ENCODE measurements at regions not wholly inside any gene's neighbourhood (a gene's known extent, or its start where the extent isn't known, plus 50 kb on each side); places are given as distances from the start of the nearest gene placed in this dataset.
"Not testable (repeated sequence)": the region's sequence is repeated elsewhere in the genome, so short reads cannot be mapped to it uniquely, and the experiment has no call there.

DNA sequence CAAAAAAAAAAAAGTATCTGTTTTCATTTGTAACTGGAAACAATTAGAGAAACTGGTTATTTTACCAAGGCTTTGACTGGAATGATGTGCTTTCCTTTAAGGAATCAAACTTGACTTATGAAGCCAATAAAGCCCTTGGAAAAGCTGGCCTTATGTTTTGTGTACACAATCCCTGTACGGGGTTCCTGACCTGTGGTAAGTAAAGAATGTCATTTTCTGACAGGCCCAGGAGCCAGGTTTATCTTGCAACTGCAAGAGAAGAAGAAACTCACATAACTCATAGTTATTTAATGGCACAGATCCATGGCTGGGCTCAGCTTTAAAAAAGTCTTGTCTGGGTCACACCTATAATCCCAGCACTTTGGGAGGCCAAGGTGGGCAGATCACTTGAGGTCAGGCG is 235.9 kb upstream of the RAI14 start:
- intact Hi-C loops (cut with DNase I); H3K27me3 ChIP-seq (ENCODE audit: control insufficient read depth in 1 of 2, insufficient read depth in 2 of 2, low read length in 1 of 2); DNase-seq; H3K9me3 ChIP-seq (ENCODE audit: control insufficient read depth, low read length); H3K4me3 ChIP-seq (ENCODE audit: low read length in 2 of 2); H3K4me1 ChIP-seq (ENCODE audit: control insufficient read depth in 1 of 2, insufficient read depth in 2 of 2, low read length in 2 of 2); ATAC-seq (ENCODE audit: low FRiP score); H3K36me3 ChIP-seq (ENCODE audit: control insufficient read depth in 1 of 2, insufficient read depth in 2 of 2, low read length in 1 of 2); H3K27ac ChIP-seq (ENCODE audit: low read depth in 1 of 2, low read length in 2 of 2): not testable (repeated sequence)
- 72 to 78% methylated on average over 2 of the region's 2 CpGs for WGBS, 2 donors

DNA sequence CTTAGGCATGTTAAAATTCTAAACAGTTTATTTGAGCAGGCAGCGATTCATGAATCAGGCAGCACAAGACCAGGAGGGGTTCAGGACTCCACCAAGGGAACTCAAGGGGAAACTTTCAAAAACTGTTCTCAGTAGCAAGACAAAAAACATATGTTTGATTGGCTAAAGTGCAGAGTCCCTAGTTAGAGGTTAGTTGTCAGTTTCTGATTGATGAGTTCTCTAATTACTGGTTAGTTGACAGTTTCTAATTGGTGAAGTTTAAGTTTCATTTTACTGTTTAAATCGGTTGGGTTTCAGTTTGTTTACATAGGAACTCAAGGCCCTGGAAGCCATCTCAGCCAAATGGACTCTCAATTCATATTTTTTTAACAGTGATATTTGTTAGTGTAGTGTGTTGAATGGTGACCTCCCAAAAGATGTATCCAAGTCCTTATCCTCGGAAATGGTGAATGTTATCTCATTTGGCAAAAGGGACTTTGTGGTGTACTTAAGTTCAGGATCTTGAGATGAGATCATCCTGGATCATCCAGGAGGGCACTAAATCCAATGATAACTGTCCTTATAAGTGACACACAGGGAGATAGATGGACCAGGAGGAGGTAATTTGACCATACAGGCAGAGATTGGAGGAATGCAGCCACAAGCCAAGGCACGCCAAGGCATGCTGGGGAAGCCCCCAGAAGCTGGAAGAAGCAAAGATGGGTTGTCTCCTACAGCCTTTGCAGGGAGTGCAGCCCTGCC is 219.2 kb upstream of the RAI14 start:
- DNase-seq, result no peak
- Histone ChIP-seq H3K9me3 (ENCODE audit: control insufficient read depth, low read length) (no peaks in the 10 kb centered on the region), H3K36me3 (ENCODE audit: control insufficient read depth in 1 of 2, insufficient read depth in 2 of 2, low read length in 1 of 2) (no peaks in the 10 kb centered on the region), H3K4me3 (ENCODE audit: low read length in 2 of 2) (no peak overlapping the region), H3K4me1 (ENCODE audit: control insufficient read depth in 1 of 2, insufficient read depth in 2 of 2, low read length in 2 of 2) (no peaks in the 10 kb centered on the region), H3K27ac (ENCODE audit: low read depth in 1 of 2, low read length in 2 of 2) (no peak overlapping the region), H3K27me3 (ENCODE audit: control insufficient read depth in 1 of 2, insufficient read depth in 2 of 2, low read length in 1 of 2) (no peaks in the 10 kb centered on the region)
- no peak for ATAC-seq (ENCODE audit: low FRiP score)
- 60 to 65% methylated on average over 4 of the region's 4 CpGs for WGBS, 2 donors
- intact Hi-C loops (cut with DNase I), result no loop called here

- intact Hi-C loops (cut with DNase I), result no loop called here
- H3K4me1 ChIP-seq (ENCODE audit: control insufficient read depth in 1 of 2, insufficient read depth in 2 of 2, low read length in 2 of 2), result no peaks in the 10 kb centered on the region
- H3K9me3 ChIP-seq (ENCODE audit: control insufficient read depth, low read length), result no peaks in the 10 kb centered on the region
- H3K27ac ChIP-seq (ENCODE audit: low read depth in 1 of 2, low read length in 2 of 2), result no peak overlapping the region
- DNase-seq (no peak), ATAC-seq (ENCODE audit: low FRiP score) (no peak)
- no peak overlapping the region for H3K4me3 ChIP-seq (ENCODE audit: low read length in 2 of 2)
- no peaks in the 10 kb centered on the region for H3K27me3 ChIP-seq (ENCODE audit: control insufficient read depth in 1 of 2, insufficient read depth in 2 of 2, low read length in 1 of 2)
- WGBS, 2 donors, result 40 to 45% methylated on average over 7 of the region's 7 CpGs
- no peaks in the 10 kb centered on the region for H3K36me3 ChIP-seq (ENCODE audit: control insufficient read depth in 1 of 2, insufficient read depth in 2 of 2, low read length in 1 of 2)
Observed at GRCh38 chr5:34439601-34440000, 216.5 kb upstream of the RAI14 start.

DNA sequence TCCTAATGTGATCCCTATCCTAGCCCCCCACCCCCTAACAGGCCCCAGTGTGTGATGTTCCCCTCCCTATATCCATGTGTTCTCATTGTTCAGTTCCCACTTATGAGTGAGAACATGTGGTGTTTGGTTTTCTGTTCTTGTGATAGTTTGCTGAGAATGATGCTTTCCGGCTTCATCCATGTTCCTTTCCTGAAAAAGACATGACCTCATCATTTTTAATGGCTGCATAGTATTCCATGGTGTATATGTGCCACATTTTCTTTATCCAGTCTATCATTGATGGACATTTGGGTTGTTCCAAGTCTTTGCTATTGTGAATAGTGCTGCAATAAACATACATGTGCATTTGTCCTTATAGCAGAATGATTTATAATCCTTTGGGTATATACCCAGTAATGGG is 214.4 kb upstream of the RAI14 start:
- H3K27ac ChIP-seq (ENCODE audit: low read depth in 1 of 2, low read length in 2 of 2); H3K36me3 ChIP-seq (ENCODE audit: control insufficient read depth in 1 of 2, insufficient read depth in 2 of 2, low read length in 1 of 2); intact Hi-C loops (cut with DNase I); H3K9me3 ChIP-seq (ENCODE audit: control insufficient read depth, low read length); DNase-seq; H3K4me1 ChIP-seq (ENCODE audit: control insufficient read depth in 1 of 2, insufficient read depth in 2 of 2, low read length in 2 of 2); ATAC-seq (ENCODE audit: low FRiP score); H3K27me3 ChIP-seq (ENCODE audit: control insufficient read depth in 1 of 2, insufficient read depth in 2 of 2, low read length in 1 of 2); H3K4me3 ChIP-seq (ENCODE audit: low read length in 2 of 2): not testable (repeated sequence)
- 96 to 97% methylated on average over 1 of the region's 1 CpG for WGBS, 2 donors

GRCh38 chr5:34447424-34447823 is 208.7 kb upstream of the RAI14 start:
- H3K27me3 ChIP-seq (ENCODE audit: control insufficient read depth in 1 of 2, insufficient read depth in 2 of 2, low read length in 1 of 2), result no peaks in the 10 kb centered on the region
- no peaks in the 10 kb centered on the region for H3K36me3 ChIP-seq (ENCODE audit: control insufficient read depth in 1 of 2, insufficient read depth in 2 of 2, low read length in 1 of 2)
- WGBS, 2 donors, result 22 to 31% methylated on average over 3 of the region's 3 CpGs
- intact Hi-C loops (cut with DNase I), result no loop called here
- no peaks in the 10 kb centered on the region for H3K4me1 ChIP-seq (ENCODE audit: control insufficient read depth in 1 of 2, insufficient read depth in 2 of 2, low read length in 2 of 2)
- no peak for DNase-seq
- H3K27ac ChIP-seq (ENCODE audit: low read depth in 1 of 2, low read length in 2 of 2), result no peak overlapping the region
- no peaks in the 10 kb centered on the region for H3K9me3 ChIP-seq (ENCODE audit: control insufficient read depth, low read length)
- ATAC-seq (ENCODE audit: low FRiP score), result no peak
- no peak overlapping the region for H3K4me3 ChIP-seq (ENCODE audit: low read length in 2 of 2)

- 70 to 90% methylated on average over 3 of the region's 3 CpGs for WGBS, 2 donors
- no peak overlapping the region for H3K4me3 ChIP-seq (ENCODE audit: low read length in 2 of 2)
- H3K9me3 ChIP-seq (ENCODE audit: control insufficient read depth, low read length), result no peaks in the 10 kb centered on the region
- no peak for ATAC-seq (ENCODE audit: low FRiP score)
- no peaks in the 10 kb centered on the region for H3K36me3 ChIP-seq (ENCODE audit: control insufficient read depth in 1 of 2, insufficient read depth in 2 of 2, low read length in 1 of 2)
- intact Hi-C loops (cut with DNase I), result no loop called here
- no peaks in the 10 kb centered on the region for H3K4me1 ChIP-seq (ENCODE audit: control insufficient read depth in 1 of 2, insufficient read depth in 2 of 2, low read length in 2 of 2)
- H3K27ac ChIP-seq (ENCODE audit: low read depth in 1 of 2, low read length in 2 of 2), result no peak overlapping the region
- no peak for DNase-seq
- no peaks in the 10 kb centered on the region for H3K27me3 ChIP-seq (ENCODE audit: control insufficient read depth in 1 of 2, insufficient read depth in 2 of 2, low read length in 1 of 2)
Observed at GRCh38 chr5:34449639-34450038, 206.5 kb upstream of the RAI14 start.

DNA sequence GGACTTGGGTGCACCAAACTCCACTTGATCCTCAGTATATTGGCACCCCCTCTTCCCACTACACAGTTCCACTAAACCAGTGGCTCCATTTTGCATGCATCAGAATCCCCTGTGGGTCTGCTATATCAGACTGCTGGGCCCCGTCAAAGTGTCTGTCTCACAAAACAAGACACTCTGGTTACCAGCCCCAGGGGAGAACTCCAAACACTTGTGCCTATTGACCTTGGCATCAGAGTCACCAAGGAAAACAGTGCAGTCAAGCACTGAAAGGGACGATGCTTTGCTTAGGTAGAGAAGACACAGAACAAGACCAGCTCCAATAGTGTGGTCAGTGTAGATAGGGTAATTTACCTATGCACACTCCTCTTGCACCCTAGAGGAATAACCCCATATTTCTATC is 205.8 kb upstream of the RAI14 start:
- 11 to 14% methylated on average over 2 of the region's 2 CpGs for WGBS, 2 donors
- Histone ChIP-seq H3K9me3 (ENCODE audit: control insufficient read depth, low read length) (no peaks in the 10 kb centered on the region), H3K4me1 (ENCODE audit: control insufficient read depth in 1 of 2, insufficient read depth in 2 of 2, low read length in 2 of 2) (no peaks in the 10 kb centered on the region), H3K27me3 (ENCODE audit: control insufficient read depth in 1 of 2, insufficient read depth in 2 of 2, low read length in 1 of 2) (no peaks in the 10 kb centered on the region), H3K4me3 (ENCODE audit: low read length in 2 of 2) (no peak overlapping the region), H3K36me3 (ENCODE audit: control insufficient read depth in 1 of 2, insufficient read depth in 2 of 2, low read length in 1 of 2) (no peaks in the 10 kb centered on the region), H3K27ac (ENCODE audit: low read depth in 1 of 2, low read length in 2 of 2) (no peak overlapping the region)
- intact Hi-C loops (cut with DNase I), result no loop called here
- no peak for DNase-seq
- ATAC-seq (ENCODE audit: low FRiP score), result no peak

- Histone ChIP-seq H3K4me3 (ENCODE audit: low read length in 2 of 2) (no peak overlapping the region), H3K36me3 (ENCODE audit: control insufficient read depth in 1 of 2, insufficient read depth in 2 of 2, low read length in 1 of 2) (no peaks in the 10 kb centered on the region), H3K27me3 (ENCODE audit: control insufficient read depth in 1 of 2, insufficient read depth in 2 of 2, low read length in 1 of 2) (no peaks in the 10 kb centered on the region), H3K27ac (ENCODE audit: low read depth in 1 of 2, low read length in 2 of 2) (no peak overlapping the region), H3K9me3 (ENCODE audit: control insufficient read depth, low read length) (no peaks in the 10 kb centered on the region), H3K4me1 (ENCODE audit: control insufficient read depth in 1 of 2, insufficient read depth in 2 of 2, low read length in 2 of 2) (no peaks in the 10 kb centered on the region)
- DNase-seq, result no peak
- WGBS, 2 donors, result 57 to 62% methylated on average over 7 of the region's 7 CpGs
- ATAC-seq (ENCODE audit: low FRiP score), result no peak
- intact Hi-C loops (cut with DNase I), result no loop called here
Observed at GRCh38 chr5:34452170-34452828, 203.8 kb upstream of the RAI14 start.

- intact Hi-C loops (cut with DNase I), result no loop called here
- Histone ChIP-seq H3K4me1 (ENCODE audit: control insufficient read depth in 1 of 2, insufficient read depth in 2 of 2, low read length in 2 of 2) (no peaks in the 10 kb centered on the region), H3K27ac (ENCODE audit: low read depth in 1 of 2, low read length in 2 of 2) (no peak overlapping the region), H3K4me3 (ENCODE audit: low read length in 2 of 2) (no peak overlapping the region), H3K36me3 (ENCODE audit: control insufficient read depth in 1 of 2, insufficient read depth in 2 of 2, low read length in 1 of 2) (no peaks in the 10 kb centered on the region), H3K9me3 (ENCODE audit: control insufficient read depth, low read length) (no peaks in the 10 kb centered on the region), H3K27me3 (ENCODE audit: control insufficient read depth in 1 of 2, insufficient read depth in 2 of 2, low read length in 1 of 2) (no peaks in the 10 kb centered on the region)
- WGBS, 2 donors, result 70 to 72% methylated on average over 3 of the region's 3 CpGs
- no peak for ATAC-seq (ENCODE audit: low FRiP score)
- no peak for DNase-seq
Observed at GRCh38 chr5:34455098-34455497, 201.0 kb upstream of the RAI14 start.
